ENCODE measurements at regions not wholly inside any gene's neighbourhood (a gene's known extent, or its start where the extent isn't known, plus 50 kb on each side); places are given as distances from the start of the nearest gene placed in this dataset.

GRCh38 chrX:69555481-69556041 lies 51.4 kb downstream of the NALF2 start:
- H3K36me3 Mint-ChIP-seq (ENCODE audit: insufficient read depth in 1 of 3, low read depth in 3 of 3) = peaks cover 0 to 8% (median 8%) of the 10 kb centered on the region in 3 experiments; a peak in 4 of 7 replicates
- no peak overlapping the region for H2BK5ac ChIP-seq (ENCODE audit: insufficient read length, low read length)
- H3K9me3 Mint-ChIP-seq = peaks cover 75 to 78% of the 10 kb centered on the region in 2 experiments
- no peak overlapping the region for H3K4ac ChIP-seq (ENCODE audit: low read depth, low read length)
- H3K4me1 Mint-ChIP-seq = peaks cover 21 to 25% of the 10 kb centered on the region in 2 experiments
- H4K20me1 ChIP-seq (ENCODE audit: control insufficient read depth, insufficient read depth, insufficient read length) = no peaks in the 10 kb centered on the region
- H2AFZ ChIP-seq (ENCODE audit: low read length) = no peak overlapping the region
- H2AK5ac ChIP-seq (ENCODE audit: insufficient read length, low read length) = no peak overlapping the region
- no peak overlapping the region for H3T11ph ChIP-seq (ENCODE audit: low read length)
- no peak overlapping the region for H3K23ac ChIP-seq (ENCODE audit: insufficient read length, low read depth, low read length)
- H3K14ac ChIP-seq (ENCODE audit: insufficient read depth, low read length) = no peak overlapping the region
- peak overlapping the region; percentile 24 to 97 (median 88); a peak in 6 of 7 replicates for H3K27ac Mint-ChIP-seq
- no peaks in the 10 kb centered on the region; the same call in 1 of the 2 replicates for H3K4me1 ChIP-seq (ENCODE audit: insufficient read depth, low read length)
- H3K27me3 ChIP-seq (ENCODE audit: insufficient read depth, low read length) = no peaks in the 10 kb centered on the region
- no peak overlapping the region for H2BK15ac ChIP-seq (ENCODE audit: low read depth, low read length)
- no peak overlapping the region for H3K18ac ChIP-seq (ENCODE audit: insufficient read length, low read depth, low read length)
- H4K8ac ChIP-seq (replicated peaks; ENCODE audit: insufficient read length, low read depth, low read length) = no peak overlapping the region
- no peak overlapping the region for H4K91ac ChIP-seq (ENCODE audit: insufficient read length, low read depth, low read length)
- no peak overlapping the region for H2BK12ac ChIP-seq (ENCODE audit: insufficient read length, low read depth, low read length)
- no peak for TF ChIP-seq CTCF (conservative IDR thresholded peaks at IDR 0.05)
- no peaks in the 10 kb centered on the region for H3K23me2 ChIP-seq (ENCODE audit: insufficient read length, low read depth, low read length, poor library complexity, severe bottlenecking)
- no peak overlapping the region for H3K9ac ChIP-seq (ENCODE audit: extremely low read depth, insufficient read length, low read length)
- no CpG with 5 or more reads among the region's 6 CpGs for WGBS (ENCODE audit: extremely low coverage, insufficient read length, low lambda C conversion rate)
- H3K79me2 ChIP-seq (ENCODE audit: insufficient read depth, low read length) = no peaks in the 10 kb centered on the region
- H3K56ac ChIP-seq (ENCODE audit: insufficient read length, low read depth, low read length) = no peak overlapping the region
- H3K4me2 ChIP-seq (ENCODE audit: insufficient read depth, insufficient read length, low read length) = no peak overlapping the region
- H3K9me3 ChIP-seq (ENCODE audit: control insufficient read depth, low read depth, low read length) = peaks cover 45% of the 10 kb centered on the region
- no peak overlapping the region for H2BK20ac ChIP-seq (ENCODE audit: low read depth, low read length, poor library complexity, severe bottlenecking)
- H4K5ac ChIP-seq (ENCODE audit: insufficient read length, low read depth, low read length) = peak overlapping the region; percentile 28
- H3K4me3 Mint-ChIP-seq = peak overlapping the region in 1 of 2 experiments; percentile 30; a peak in 1 of 5 replicates
- no peaks in the 10 kb centered on the region for H3K79me1 ChIP-seq (ENCODE audit: insufficient read depth, low read depth, low read length, poor library complexity, severe bottlenecking)
- H2BK120ac ChIP-seq (ENCODE audit: low read depth, low read length, poor library complexity, severe bottlenecking) = no peak overlapping the region
- peak overlapping the region; percentile 30 for H3K27ac ChIP-seq (ENCODE audit: insufficient read length, low read depth, low read length)
- no peak for DNase-seq
- H3K27me3 Mint-ChIP-seq (ENCODE audit: low read depth) = peaks cover 2% of the 10 kb centered on the region; the same call in 1 of the 2 replicates

All from H9 (cell line).